HCT116 (cell line): ENCODE measurements at regions not wholly inside any gene's neighbourhood (a gene's known extent, or its start where the extent isn't known, plus 50 kb on each side); places are given as distances from the start of the nearest gene placed in this dataset.

Experiments
- ATAC-seq: fragments of 200-7000 bp; cut with Tn5 transposase; 2 replicates; pipeline ENCODE4 v1.9.1; 2020; ENCODE audit warnings: mild to moderate bottlenecking, moderate library complexity
- BruUV-seq: library from RNA; stranded (reverse); fragments of 400-500 nt; replicated peaks from 2 replicates; lab custom pipeline; 2021; lab: Mats Ljungman, UMichigan
- CTCF ChIA-PET: fragments of 300-600 bp; sonication (Branson Sonifier 250); formaldehyde crosslinking; loops from one replicate; lab custom pipeline; 2021; ENCODE audit warnings: antibody characterized with exemption; lab: Charles Lee
- POLR2A ChIA-PET: fragments of 300-600, 350-600 bp; sonication (Branson Sonifier 250); formaldehyde crosslinking; loops from one replicate; lab custom pipeline; 2021; ENCODE audit warnings: antibody characterized with exemption; lab: Charles Lee
- RAD21 ChIA-PET, 2 experiments: fragments of 300-600 bp; sonication (Branson Sonifier 250); formaldehyde crosslinking; loops; one replicate each; lab custom pipeline; 2023; ENCODE audit warnings: low total read pairs in 2 of 2; ENCODE audit not compliant: uncharacterized antibody in 2 of 2, unreplicated experiment in 2 of 2, low non-redundant PET in 1 of 2; lab: Charles Lee
- DNase-seq: peaks from one replicate; pipeline ENCODE4 v3.0.0-alpha.2; 2010; ENCODE audit warnings: low read depth, low spot score
- H2AFZ ChIP-seq: fragments of 200-600 bp; shearing (Covaris generic), sonication (generic); 2 replicates; pipeline ENCODE4 v1.6.1; 2017; ENCODE audit warnings: low read depth, mixed run types, mixed read lengths, antibody characterized with exemption, low read length; ENCODE audit not compliant: poor library complexity, severe bottlenecking
- H3K27ac ChIP-seq: 2 replicates; pipeline ENCODE4 v1.5.1; 2012; ENCODE audit warnings: low read depth, low read length
- H3K27me3 ChIP-seq: fragments of 200-600 bp; sonication (generic); 2 replicates; pipeline ENCODE4 v1.6.1; 2016; ENCODE audit warnings: mixed run types, low read length, mixed read lengths; ENCODE audit not compliant: insufficient read depth
- H3K36me3 ChIP-seq, 2 experiments: fragments of 200-500 bp in 1 of 2; fragments of 200-600 bp in 1 of 2; sonication (Bioruptor generic) in 1 of 2; sonication (generic) in 1 of 2; 2 replicates each; pipeline versions ENCODE4 v1.5.1 to v1.6.1; 2014 to 2016; ENCODE audit warnings: low read length in 2 of 2, inconsistent platforms in 1 of 2, mixed read lengths in 1 of 2, mixed run types in 1 of 2; ENCODE audit not compliant: insufficient read depth in 2 of 2, control insufficient read depth in 1 of 2
- H3K4me1 ChIP-seq, 2 experiments: fragments of 200-600 bp in 1 of 2; sonication (generic) in 1 of 2; 2 replicates each; pipeline versions ENCODE4 v1.5.1 to v1.6.1; 2012 to 2017; ENCODE audit warnings: low read length in 2 of 2, inconsistent platforms in 1 of 2, mild to moderate bottlenecking in 1 of 2, mixed read lengths in 1 of 2, mixed run types in 1 of 2, moderate library complexity in 1 of 2; ENCODE audit not compliant: insufficient read depth in 2 of 2, control insufficient read depth in 1 of 2
- H3K4me2 ChIP-seq: fragments of 200-600 bp; sonication (generic); 2 replicates; pipeline ENCODE4 v1.6.1; 2017; ENCODE audit warnings: mixed run types, low read length, mixed read lengths
- H3K4me3 ChIP-seq, 2 experiments: fragments of 200-600 bp in 1 of 2; sonication (generic) in 1 of 2; replicated peaks in 1 of 2; 2 replicates each; pipeline ENCODE4 v1.5.1; 2011 to 2016; ENCODE audit warnings: low read length in 2 of 2, control low read depth in 1 of 2, low read depth in 1 of 2, mild to moderate bottlenecking in 1 of 2, mixed read lengths in 1 of 2, mixed run types in 1 of 2
- H3K79me2 ChIP-seq: fragments of 200-600 bp; sonication (generic); 2 replicates; pipeline ENCODE4 v1.6.1; 2017; ENCODE audit warnings: mild to moderate bottlenecking, mixed run types, low read length, moderate library complexity, mixed read lengths; ENCODE audit not compliant: insufficient read depth
- H3K9ac ChIP-seq: fragments of 200-600 bp; sonication (generic); 2 replicates; pipeline ENCODE4 v1.6.1; 2016; ENCODE audit warnings: low read length, mixed read lengths
- H3K9me2 ChIP-seq: fragments of 200-600 bp; sonication (generic), shearing (Covaris generic); 2 replicates; pipeline ENCODE4 v1.6.1; 2017; ENCODE audit warnings: mixed run types, mild to moderate bottlenecking, moderate library complexity; ENCODE audit not compliant: insufficient read depth
- H3K9me3 ChIP-seq, 2 experiments: fragments of 200-500 bp in 1 of 2; fragments of 200-600 bp in 1 of 2; sonication (Bioruptor generic) in 1 of 2; sonication (generic) in 1 of 2; 2 replicates each; pipeline ENCODE4 v1.6.1; 2014 to 2017; ENCODE audit warnings: low read length in 2 of 2, mixed read lengths in 2 of 2, inconsistent platforms in 1 of 2, low read depth in 1 of 2, mild to moderate bottlenecking in 1 of 2, mixed run types in 1 of 2, moderate library complexity in 1 of 2; ENCODE audit not compliant: control insufficient read depth in 1 of 2, insufficient read depth in 1 of 2
- H4K20me1 ChIP-seq: fragments of 200-600 bp; sonication (generic), shearing (Covaris generic); 2 replicates; pipeline ENCODE4 v1.6.1; 2017; ENCODE audit warnings: mixed run types, mild to moderate bottlenecking, moderate library complexity; ENCODE audit not compliant: insufficient read depth
- ATF3 ChIP-seq: IDR thresholded peaks from 2 replicates; pipeline ENCODE4 v1.6.1; 2012
- CBX3 ChIP-seq: IDR thresholded peaks from 2 replicates; pipeline ENCODE4 v1.6.1; 2012; ENCODE audit warnings: low read depth
- CEBPB ChIP-seq: IDR thresholded peaks from 2 replicates; pipeline ENCODE4 v1.6.1; 2012; ENCODE audit warnings: low read depth
- EZH2 ChIP-seq: fragments of 200-600 bp; sonication (generic); IDR thresholded peaks from 2 replicates; pipeline ENCODE4 v1.6.1; 2017; ENCODE audit warnings: antibody characterized with exemption, mixed run types
- EZH2phosphoT487 ChIP-seq: fragments of 200-600 bp; IDR thresholded peaks from 2 replicates; pipeline ENCODE4 v1.6.1; 2018; ENCODE audit warnings: antibody characterized with exemption, borderline replicate concordance
- FOSL1 ChIP-seq: IDR thresholded peaks from 2 replicates; pipeline ENCODE4 v1.6.1; 2012; ENCODE audit warnings: low read depth
- POLR2A ChIP-seq: IDR thresholded peaks from 2 replicates; pipeline ENCODE4 v1.7.0; 2011; ENCODE audit warnings: borderline replicate concordance; ENCODE audit not compliant: insufficient read depth, insufficient read length; ENCODE audit errors: extremely low read depth
- POLR2AphosphoS5 ChIP-seq: IDR thresholded peaks from 2 replicates; pipeline ENCODE4 v1.6.1; 2011; ENCODE audit warnings: mild to moderate bottlenecking, low read depth, low read length, moderate library complexity
- SIN3A ChIP-seq: IDR thresholded peaks from 2 replicates; pipeline ENCODE4 v1.6.1; 2012; ENCODE audit warnings: low read depth
- SP1 ChIP-seq: IDR thresholded peaks from 2 replicates; pipeline ENCODE4 v1.6.1; 2012; ENCODE audit warnings: low read depth
- SRF ChIP-seq: IDR thresholded peaks from 2 replicates; pipeline ENCODE4 v1.6.1; 2012; ENCODE audit warnings: low read depth
- TCF7L2 ChIP-seq: IDR thresholded peaks from 2 replicates; pipeline ENCODE4 v1.7.0; 2011; ENCODE audit warnings: borderline replicate concordance, inconsistent platforms; ENCODE audit not compliant: insufficient read depth, insufficient read length; ENCODE audit errors: extremely low read depth
- YY1 ChIP-seq: IDR thresholded peaks from 2 replicates; pipeline ENCODE4 v1.6.1; 2011; ENCODE audit warnings: low read length, low read depth, moderate library complexity, mild to moderate bottlenecking; ENCODE audit not compliant: insufficient replicate concordance; ENCODE audit errors: extremely low read depth
- ZBTB33 ChIP-seq: IDR thresholded peaks from 2 replicates; pipeline ENCODE4 v1.6.1; 2011; ENCODE audit warnings: mild to moderate bottlenecking, low read length, moderate library complexity; ENCODE audit not compliant: insufficient replicate concordance; ENCODE audit errors: extremely low read depth
- intact Hi-C: fragments of 100-400 bp; cut with micrococcal nuclease; formaldehyde crosslinking; loops from 2 replicates; pipeline ENCODE4 v1.10.0; 2022

GRCh38 chr9:71322311-71322710 lies 200.9 kb upstream of the TRPM3 start:
- DNase-seq = no peak
- CTCF ChIA-PET = no interaction called here
- TF ChIP-seq CBX3 (no peak), ATF3 (no peak), POLR2AphosphoS5 (no peak), EZH2phosphoT487 (no peak), ZBTB33 (no peak), EZH2 (no peak), SRF (no peak), SP1 (no peak), TCF7L2 (no peak), CEBPB (no peak), SIN3A (no peak), FOSL1 (no peak), YY1 (no peak), POLR2A (no peak)

More at GRCh38 chr9:71322311-71322710, 200.9 kb upstream of the TRPM3 start:
- H3K27ac ChIP-seq = no peak overlapping the region
- H4K20me1 ChIP-seq = no peaks in the 10 kb centered on the region
- no peaks in the 10 kb centered on the region for H3K79me2 ChIP-seq
- no peaks in the 10 kb centered on the region for H3K9me3 ChIP-seq
- no peak for ATAC-seq
- intact Hi-C loops = no loop called here
- no peaks in the 10 kb centered on the region for H3K4me1 ChIP-seq
- no peak overlapping the region for H3K4me3 ChIP-seq
- H3K4me2 ChIP-seq = no peak overlapping the region
- H3K9ac ChIP-seq = no peak overlapping the region
- no peak overlapping the region for H2AFZ ChIP-seq
- BruUV-seq = no TSS peak
- no peaks in the 10 kb centered on the region for H3K9me2 ChIP-seq
- H3K36me3 ChIP-seq = no peaks in the 10 kb centered on the region
- peaks cover 27% of the 10 kb centered on the region for H3K27me3 ChIP-seq
- ChIA-PET RAD21 (no interaction called here), POLR2A (no interaction called here)
